ENCODE measurements at regions not wholly inside any gene's neighbourhood (a gene's known extent, or its start where the extent isn't known, plus 50 kb on each side); places are given as distances from the start of the nearest gene placed in this dataset.
"Not testable (repeated sequence)": the region's sequence is repeated elsewhere in the genome, so short reads cannot be mapped to it uniquely, and the experiment has no call there.

GRCh38 chrX:150229030-150229429 is 134.1 kb upstream of the MAMLD1 start:
- no peak overlapping the region for H3K4me3 ChIP-seq
- H3K27ac ChIP-seq, result no peak overlapping the region
- no peaks in the 10 kb centered on the region for H3K9me3 ChIP-seq
- no peak for DNase-seq
- intact Hi-C loops (cut with DNase I), result no loop called here
- H3K36me3 ChIP-seq, result no peaks in the 10 kb centered on the region
- no peak for TF ChIP-seq CTCF (IDR thresholded peaks at IDR 0.05)
- no peak for TF ChIP-seq POLR2A (IDR thresholded peaks at IDR 0.05)
- H3K27me3 ChIP-seq, result no peaks in the 10 kb centered on the region
- no peaks in the 10 kb centered on the region for H3K4me1 ChIP-seq
- WGBS, 2 donors, result 100% methylated on average over 1 of the region's 1 CpG; no CpG with 5 or more reads in 1 of the 2 donors

GRCh38 chrX:150229481-150229880 is 133.6 kb upstream of the MAMLD1 start:
- 60% methylated on average over 1 of the region's 1 CpG; no CpG with 5 or more reads in 1 of the 2 donors for WGBS, 2 donors

GRCh38 chrX:150230952-150231351 is 132.2 kb upstream of the MAMLD1 start:
- intact Hi-C loops (cut with DNase I); H3K4me1 ChIP-seq; DNase-seq; H3K36me3 ChIP-seq; H3K9me3 ChIP-seq; H3K27me3 ChIP-seq; H3K4me3 ChIP-seq; H3K27ac ChIP-seq: not testable (repeated sequence)
- 0 to 71% methylated on average over 1 to 3 of the region's 6 CpGs for WGBS, 2 donors

More at GRCh38 chrX:150229481-150229880, 133.6 kb upstream of the MAMLD1 start:
- no peak for TF ChIP-seq CTCF (IDR thresholded peaks at IDR 0.05)
- TF ChIP-seq POLR2A (IDR thresholded peaks at IDR 0.05), result no peak
- Histone ChIP-seq H3K27me3 (no peaks in the 10 kb centered on the region), H3K4me1 (no peaks in the 10 kb centered on the region), H3K36me3 (no peaks in the 10 kb centered on the region), H3K9me3 (no peaks in the 10 kb centered on the region), H3K27ac (no peak overlapping the region), H3K4me3 (no peak overlapping the region)
- no peak for DNase-seq
- intact Hi-C loops (cut with DNase I), result no loop called here

GRCh38 chrX:150231368-150231767 is 131.7 kb upstream of the MAMLD1 start:
- intact Hi-C loops (cut with DNase I); H3K36me3 ChIP-seq; H3K27me3 ChIP-seq; H3K4me1 ChIP-seq; H3K27ac ChIP-seq; H3K4me3 ChIP-seq; DNase-seq; H3K9me3 ChIP-seq: not testable (repeated sequence)
- WGBS, 2 donors, result 80 to 100% methylated on average over 1 to 6 of the region's 6 CpGs

- intact Hi-C loops (cut with DNase I); H3K27me3 ChIP-seq; H3K9me3 ChIP-seq; H3K4me3 ChIP-seq; H3K27ac ChIP-seq; H3K4me1 ChIP-seq; H3K36me3 ChIP-seq; DNase-seq: not testable (repeated sequence)
- WGBS, 2 donors, result 67 to 80% methylated on average over 1 to 2 of the region's 5 CpGs
These were observed 130.9 kb upstream of the MAMLD1 start for GRCh38 chrX:150232222-150232621.

- Histone ChIP-seq H3K36me3 (no peaks in the 10 kb centered on the region), H3K4me1 (no peaks in the 10 kb centered on the region), H3K27me3 (no peaks in the 10 kb centered on the region), H3K27ac (no peak overlapping the region), H3K9me3 (no peaks in the 10 kb centered on the region), H3K4me3 (no peak overlapping the region)
- no peak for DNase-seq
- intact Hi-C loops (cut with DNase I), result no loop called here
- TF ChIP-seq POLR2A (IDR thresholded peaks at IDR 0.05), result no peak
- no peak for TF ChIP-seq CTCF (IDR thresholded peaks at IDR 0.05)
- WGBS, 2 donors, result 61 to 80% methylated on average over 3 of the region's 3 CpGs
These were observed 129.0 kb upstream of the MAMLD1 start for GRCh38 chrX:150234126-150234525.

GRCh38 chrX:150236327-150236726 is 126.8 kb upstream of the MAMLD1 start:
- TF ChIP-seq CTCF (IDR thresholded peaks at IDR 0.05) (no peak), POLR2A (IDR thresholded peaks at IDR 0.05) (no peak)
- no peaks in the 10 kb centered on the region for H3K27me3 ChIP-seq
- intact Hi-C loops (cut with DNase I), result no loop called here
- H3K27ac ChIP-seq, result no peak overlapping the region
- DNase-seq, result no peak
- no peaks in the 10 kb centered on the region for H3K9me3 ChIP-seq
- no peak overlapping the region for H3K4me3 ChIP-seq
- WGBS, 2 donors, result 47 to 90% methylated on average over 2 to 3 of the region's 3 CpGs
- no peaks in the 10 kb centered on the region for H3K36me3 ChIP-seq
- no peaks in the 10 kb centered on the region for H3K4me1 ChIP-seq
